ENCODE measurements at regions not wholly inside any gene's neighbourhood (a gene's known extent, or its start where the extent isn't known, plus 50 kb on each side); places are given as distances from the start of the nearest gene placed in this dataset.

DNA sequence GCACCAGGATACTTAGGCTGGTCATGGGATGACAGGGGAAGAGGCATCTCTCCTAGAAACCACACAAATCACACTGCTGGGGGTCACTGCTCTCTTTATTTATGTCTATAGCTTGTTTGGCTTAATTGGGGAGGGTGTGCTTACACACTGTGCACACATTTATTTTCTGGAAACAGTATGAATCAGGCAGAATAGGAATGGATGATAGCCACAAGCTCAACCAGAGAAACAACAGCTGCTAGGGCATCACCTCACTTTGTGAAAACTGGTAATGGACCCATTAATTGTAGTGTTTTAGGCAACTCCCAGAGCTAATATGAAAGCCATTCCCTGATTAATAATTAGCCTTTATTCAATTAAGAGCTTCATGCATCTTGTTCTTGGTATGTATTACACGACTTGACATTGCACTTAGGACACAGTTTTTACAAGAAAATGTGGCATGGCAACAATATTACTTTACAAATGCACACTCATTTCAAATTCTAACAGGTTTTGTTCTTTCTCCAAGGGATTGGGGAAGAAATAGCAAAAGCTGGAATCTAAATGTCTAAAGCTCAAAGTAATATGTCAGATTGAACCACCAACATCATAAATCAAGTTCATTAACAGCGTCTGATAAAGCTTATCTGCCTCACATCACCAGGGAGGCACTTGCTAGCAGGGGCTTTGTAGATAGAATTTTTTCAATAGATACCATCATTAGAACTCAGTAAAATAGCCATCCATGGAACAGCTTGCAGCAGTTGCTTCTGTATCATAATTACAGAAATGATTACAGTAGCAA lies 361.9 kb upstream of the FSHR start:
- TF ChIP-seq POLR2A (IDR thresholded peaks at IDR 0.05), result no peak
- TF ChIP-seq POLR2AphosphoS5 (IDR thresholded peaks at IDR 0.05), result no peak
- TF ChIP-seq, protein P1, sequence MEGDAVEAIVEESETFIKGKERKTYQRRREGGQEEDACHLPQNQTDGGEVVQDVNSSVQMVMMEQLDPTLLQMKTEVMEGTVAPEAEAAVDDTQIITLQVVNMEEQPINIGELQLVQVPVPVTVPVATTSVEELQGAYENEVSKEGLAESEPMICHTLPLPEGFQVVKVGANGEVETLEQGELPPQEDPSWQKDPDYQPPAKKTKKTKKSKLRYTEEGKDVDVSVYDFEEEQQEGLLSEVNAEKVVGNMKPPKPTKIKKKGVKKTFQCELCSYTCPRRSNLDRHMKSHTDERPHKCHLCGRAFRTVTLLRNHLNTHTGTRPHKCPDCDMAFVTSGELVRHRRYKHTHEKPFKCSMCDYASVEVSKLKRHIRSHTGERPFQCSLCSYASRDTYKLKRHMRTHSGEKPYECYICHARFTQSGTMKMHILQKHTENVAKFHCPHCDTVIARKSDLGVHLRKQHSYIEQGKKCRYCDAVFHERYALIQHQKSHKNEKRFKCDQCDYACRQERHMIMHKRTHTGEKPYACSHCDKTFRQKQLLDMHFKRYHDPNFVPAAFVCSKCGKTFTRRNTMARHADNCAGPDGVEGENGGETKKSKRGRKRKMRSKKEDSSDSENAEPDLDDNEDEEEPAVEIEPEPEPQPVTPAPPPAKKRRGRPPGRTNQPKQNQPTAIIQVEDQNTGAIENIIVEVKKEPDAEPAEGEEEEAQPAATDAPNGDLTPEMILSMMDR (IDR thresholded peaks at IDR 0.05), result no peak
